Transverse colon (tissue), 4 donors: ENCODE measurements at regions not wholly inside any gene's neighbourhood (a gene's known extent, or its start where the extent isn't known, plus 50 kb on each side); places are given as distances from the start of the nearest gene placed in this dataset.

Experiments
- EP300 ChIP-seq: sonication (generic); formaldehyde crosslinking; IDR thresholded peaks from one replicate; pipeline ENCODE4 v1.6.1; 2017; ENCODE audit warnings: antibody characterized with exemption, low read depth
- POLR2A ChIP-seq: fragments of 450-650 bp; IDR thresholded peaks from one replicate; pipeline ENCODE4 v1.6.1; 2016; ENCODE audit warnings: antibody characterized with exemption, mild to moderate bottlenecking, moderate library complexity
- POLR2AphosphoS5 ChIP-seq, 3 donors: sonication (generic); formaldehyde crosslinking; IDR thresholded peaks; one replicate each; pipeline ENCODE4 v1.6.1; 2016; ENCODE audit warnings: antibody characterized with exemption in 3 of 3
- TF ChIP-seq, protein P1 (sequence below), 5 experiments: fragments of 200-600 bp in 3 of 5; fragments of 450-650 bp in 2 of 5; sonication (generic) in 3 of 5; IDR thresholded peaks; 1 replicate in 2 of 5; 2 replicates in 3 of 5; pipeline ENCODE4 v1.5.1; 2016 to 2017; ENCODE audit warnings: antibody characterized with exemption in 5 of 5, inconsistent platforms in 3 of 5, mild to moderate bottlenecking in 2 of 5, moderate library complexity in 1 of 5

DNA sequence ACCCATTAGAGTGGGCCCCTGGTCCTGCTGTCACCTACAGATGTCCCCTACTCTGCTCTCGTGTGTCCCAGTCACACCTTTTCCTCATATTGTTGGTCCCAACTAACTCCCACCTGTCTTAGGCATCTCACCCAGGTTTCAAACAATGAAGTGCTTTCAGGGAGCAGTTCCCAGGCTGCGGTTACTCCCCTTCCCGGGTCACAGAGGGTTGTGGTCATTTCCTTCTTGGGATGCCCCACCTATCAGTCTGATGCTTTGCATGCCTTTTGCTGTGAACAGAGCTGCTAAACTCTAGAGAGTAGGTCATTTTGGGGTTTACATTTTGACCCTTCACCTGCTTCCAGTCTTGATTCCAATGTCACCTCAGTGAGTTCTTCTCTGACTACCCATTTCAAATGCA, 181.6 kb downstream of the CDC5L start:
- TF ChIP-seq, protein P1, sequence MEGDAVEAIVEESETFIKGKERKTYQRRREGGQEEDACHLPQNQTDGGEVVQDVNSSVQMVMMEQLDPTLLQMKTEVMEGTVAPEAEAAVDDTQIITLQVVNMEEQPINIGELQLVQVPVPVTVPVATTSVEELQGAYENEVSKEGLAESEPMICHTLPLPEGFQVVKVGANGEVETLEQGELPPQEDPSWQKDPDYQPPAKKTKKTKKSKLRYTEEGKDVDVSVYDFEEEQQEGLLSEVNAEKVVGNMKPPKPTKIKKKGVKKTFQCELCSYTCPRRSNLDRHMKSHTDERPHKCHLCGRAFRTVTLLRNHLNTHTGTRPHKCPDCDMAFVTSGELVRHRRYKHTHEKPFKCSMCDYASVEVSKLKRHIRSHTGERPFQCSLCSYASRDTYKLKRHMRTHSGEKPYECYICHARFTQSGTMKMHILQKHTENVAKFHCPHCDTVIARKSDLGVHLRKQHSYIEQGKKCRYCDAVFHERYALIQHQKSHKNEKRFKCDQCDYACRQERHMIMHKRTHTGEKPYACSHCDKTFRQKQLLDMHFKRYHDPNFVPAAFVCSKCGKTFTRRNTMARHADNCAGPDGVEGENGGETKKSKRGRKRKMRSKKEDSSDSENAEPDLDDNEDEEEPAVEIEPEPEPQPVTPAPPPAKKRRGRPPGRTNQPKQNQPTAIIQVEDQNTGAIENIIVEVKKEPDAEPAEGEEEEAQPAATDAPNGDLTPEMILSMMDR (IDR thresholded peaks at IDR 0.05): no peak
- TF ChIP-seq POLR2AphosphoS5 (IDR thresholded peaks at IDR 0.05) (no peak), POLR2A (no peak), EP300 (no peak)
